ENCODE measurements at regions not wholly inside any gene's neighbourhood (a gene's known extent, or its start where the extent isn't known, plus 50 kb on each side); places are given as distances from the start of the nearest gene placed in this dataset.

DNA sequence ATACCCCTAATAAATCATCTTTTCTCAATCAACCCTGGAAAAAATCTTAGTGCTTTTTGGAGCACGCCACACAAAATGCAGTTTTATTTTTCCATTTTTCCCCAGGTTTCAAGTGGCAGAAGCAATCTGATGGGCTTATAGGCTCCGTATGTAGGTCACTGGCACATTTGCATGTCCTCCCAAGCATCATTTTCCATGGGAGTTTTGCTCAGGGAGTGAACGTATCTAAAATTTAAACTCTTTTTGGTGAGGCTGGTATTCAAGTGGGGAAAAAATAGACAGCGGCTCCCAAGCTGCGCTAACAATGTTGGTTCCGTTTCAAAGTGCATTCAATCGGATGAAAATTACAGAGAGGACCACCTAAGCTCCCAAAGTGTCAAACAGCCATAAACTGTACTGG lies 233.4 kb downstream of the MEX3B start:
- TF ChIP-seq, protein P1, sequence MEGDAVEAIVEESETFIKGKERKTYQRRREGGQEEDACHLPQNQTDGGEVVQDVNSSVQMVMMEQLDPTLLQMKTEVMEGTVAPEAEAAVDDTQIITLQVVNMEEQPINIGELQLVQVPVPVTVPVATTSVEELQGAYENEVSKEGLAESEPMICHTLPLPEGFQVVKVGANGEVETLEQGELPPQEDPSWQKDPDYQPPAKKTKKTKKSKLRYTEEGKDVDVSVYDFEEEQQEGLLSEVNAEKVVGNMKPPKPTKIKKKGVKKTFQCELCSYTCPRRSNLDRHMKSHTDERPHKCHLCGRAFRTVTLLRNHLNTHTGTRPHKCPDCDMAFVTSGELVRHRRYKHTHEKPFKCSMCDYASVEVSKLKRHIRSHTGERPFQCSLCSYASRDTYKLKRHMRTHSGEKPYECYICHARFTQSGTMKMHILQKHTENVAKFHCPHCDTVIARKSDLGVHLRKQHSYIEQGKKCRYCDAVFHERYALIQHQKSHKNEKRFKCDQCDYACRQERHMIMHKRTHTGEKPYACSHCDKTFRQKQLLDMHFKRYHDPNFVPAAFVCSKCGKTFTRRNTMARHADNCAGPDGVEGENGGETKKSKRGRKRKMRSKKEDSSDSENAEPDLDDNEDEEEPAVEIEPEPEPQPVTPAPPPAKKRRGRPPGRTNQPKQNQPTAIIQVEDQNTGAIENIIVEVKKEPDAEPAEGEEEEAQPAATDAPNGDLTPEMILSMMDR (IDR thresholded peaks at IDR 0.05; ENCODE audit: low read depth, low read length), result no peak
- TF ChIP-seq POLR2A (IDR thresholded peaks at IDR 0.05; ENCODE audit: extremely low read depth, insufficient read length), result no peak

Data from NB4 (cell line).